ENCODE measurements at regions not wholly inside any gene's neighbourhood (a gene's known extent, or its start where the extent isn't known, plus 50 kb on each side); places are given as distances from the start of the nearest gene placed in this dataset.

- 86 to 91% (median 88%) methylated on average over 3 of the region's 3 CpGs for WGBS, 3 donors
- Histone ChIP-seq H3K4me3 (no peak overlapping the region), H3K9me3 (no peaks in the 10 kb centered on the region), H3K27me3 (ENCODE audit: insufficient read depth in 3 of 3, low read length in 2 of 3) (no peaks in the 10 kb centered on the region), H3K27ac (no peak overlapping the region), H3K36me3 (ENCODE audit: insufficient read depth in 1 of 2, low read depth in 1 of 2) (no peaks in the 10 kb centered on the region), H3K4me1 (no peaks in the 10 kb centered on the region)
- no peak for TF ChIP-seq CTCF (IDR thresholded peaks at IDR 0.05)
- intact Hi-C loops (cut with DNase I), result no loop called here
- ATAC-seq (no peak), DNase-seq (no peak)
These were observed 398.2 kb downstream of the EFNA5 start for GRCh38 chr5:107272509-107272908.

- WGBS, 3 donors, result 96 to 98% (median 98%) methylated on average over 1 of the region's 1 CpG
- no peak overlapping the region for H3K4me3 ChIP-seq
- no peak for DNase-seq
- H3K36me3 ChIP-seq (ENCODE audit: insufficient read depth in 1 of 2, low read depth in 1 of 2), result no peaks in the 10 kb centered on the region
- no peaks in the 10 kb centered on the region for H3K27me3 ChIP-seq (ENCODE audit: insufficient read depth in 3 of 3, low read length in 2 of 3)
- ATAC-seq, result no peak
- no peaks in the 10 kb centered on the region for H3K4me1 ChIP-seq
- TF ChIP-seq CTCF (IDR thresholded peaks at IDR 0.05), result no peak
- H3K9me3 ChIP-seq, result no peaks in the 10 kb centered on the region
- intact Hi-C loops (cut with DNase I), result no loop called here
- H3K27ac ChIP-seq, result no peak overlapping the region
These were observed 398.9 kb downstream of the EFNA5 start for GRCh38 chr5:107271682-107272350.

- Histone ChIP-seq H3K4me3 (no peak overlapping the region), H3K27ac (no peak overlapping the region), H3K9me3 (no peaks in the 10 kb centered on the region), H3K4me1 (no peaks in the 10 kb centered on the region), H3K36me3 (ENCODE audit: insufficient read depth in 1 of 2, low read depth in 1 of 2) (no peaks in the 10 kb centered on the region), H3K27me3 (ENCODE audit: insufficient read depth in 3 of 3, low read length in 2 of 3) (no peaks in the 10 kb centered on the region)
- no peak for TF ChIP-seq CTCF (IDR thresholded peaks at IDR 0.05)
- ATAC-seq (no peak), DNase-seq (no peak)
- WGBS, 3 donors, result 71 to 85% (median 76%) methylated on average over 1 of the region's 1 CpG
- intact Hi-C loops (cut with DNase I), result no loop called here
These were observed 400.2 kb downstream of the EFNA5 start for GRCh38 chr5:107270561-107270960.

- DNase-seq, result no peak
- H3K27ac ChIP-seq, result no peak overlapping the region
- 64 to 79% (median 69%) methylated on average over 2 of the region's 2 CpGs for WGBS, 3 donors
- H3K4me1 ChIP-seq, result no peaks in the 10 kb centered on the region
- no peak overlapping the region for H3K4me3 ChIP-seq
- no peak for TF ChIP-seq CTCF (IDR thresholded peaks at IDR 0.05)
- H3K36me3 ChIP-seq (ENCODE audit: insufficient read depth in 1 of 2, low read depth in 1 of 2), result no peaks in the 10 kb centered on the region
- H3K27me3 ChIP-seq (ENCODE audit: insufficient read depth in 3 of 3, low read length in 2 of 3), result no peaks in the 10 kb centered on the region
- H3K9me3 ChIP-seq, result no peaks in the 10 kb centered on the region
- no peak for ATAC-seq
- intact Hi-C loops (cut with DNase I), result no loop called here
These were observed 401.1 kb downstream of the EFNA5 start for GRCh38 chr5:107269678-107270077.

GRCh38 chr5:107269256-107269655, 401.5 kb downstream of the EFNA5 start:
- intact Hi-C loops (cut with DNase I), result no loop called here
- 86 to 88% (median 88%) methylated on average over 2 of the region's 2 CpGs for WGBS, 3 donors
- DNase-seq (no peak), ATAC-seq (no peak)
- Histone ChIP-seq H3K9me3 (no peaks in the 10 kb centered on the region), H3K27ac (no peak overlapping the region), H3K27me3 (ENCODE audit: insufficient read depth in 3 of 3, low read length in 2 of 3) (no peaks in the 10 kb centered on the region), H3K36me3 (ENCODE audit: insufficient read depth in 1 of 2, low read depth in 1 of 2) (no peaks in the 10 kb centered on the region), H3K4me1 (no peaks in the 10 kb centered on the region), H3K4me3 (no peak overlapping the region)
- TF ChIP-seq CTCF (IDR thresholded peaks at IDR 0.05), result no peak
